ENCODE measurements at regions not wholly inside any gene's neighbourhood (a gene's known extent, or its start where the extent isn't known, plus 50 kb on each side); places are given as distances from the start of the nearest gene placed in this dataset.

- Histone ChIP-seq H3K4me2 (ENCODE audit: control insufficient read depth, extremely low read depth, insufficient read depth, low read depth, low read length) (no peak overlapping the region), H3K27ac (ENCODE audit: control insufficient read depth, insufficient read depth, low read length) (no peak overlapping the region), H3K9me1 (ENCODE audit: control insufficient read depth, extremely low read depth, insufficient read depth, low read length) (no peaks in the 10 kb centered on the region), H3K9me3 (ENCODE audit: control insufficient read depth, low read depth, low read length) (no peaks in the 10 kb centered on the region), H3K27me3 (ENCODE audit: control insufficient read depth, extremely low read depth, insufficient read depth, low read length) (no peaks in the 10 kb centered on the region), H3K9ac (ENCODE audit: control insufficient read depth, extremely low read depth, insufficient read depth, low read length) (no peak overlapping the region), H4K20me1 (ENCODE audit: control insufficient read depth, extremely low read depth, insufficient read depth, low read length) (no peaks in the 10 kb centered on the region), H3K4me1 (ENCODE audit: control insufficient read depth, extremely low read depth, insufficient read depth, low read length) (no peaks in the 10 kb centered on the region), H3K36me3 (ENCODE audit: control insufficient read depth in 2 of 2, extremely low read depth in 1 of 2, insufficient read depth in 2 of 2, low read length in 2 of 2) (no peaks in the 10 kb centered on the region), H3K4me3 (ENCODE audit: control insufficient read depth in 2 of 3, extremely low read depth in 1 of 3, insufficient read depth in 2 of 3, low read depth in 1 of 3, low read length in 3 of 3) (no peak overlapping the region), H2AFZ (ENCODE audit: control insufficient read depth, low read length) (no peak overlapping the region), H3K79me2 (ENCODE audit: control insufficient read depth, insufficient read depth, low read length) (no peaks in the 10 kb centered on the region)
- TF ChIP-seq, protein P1, sequence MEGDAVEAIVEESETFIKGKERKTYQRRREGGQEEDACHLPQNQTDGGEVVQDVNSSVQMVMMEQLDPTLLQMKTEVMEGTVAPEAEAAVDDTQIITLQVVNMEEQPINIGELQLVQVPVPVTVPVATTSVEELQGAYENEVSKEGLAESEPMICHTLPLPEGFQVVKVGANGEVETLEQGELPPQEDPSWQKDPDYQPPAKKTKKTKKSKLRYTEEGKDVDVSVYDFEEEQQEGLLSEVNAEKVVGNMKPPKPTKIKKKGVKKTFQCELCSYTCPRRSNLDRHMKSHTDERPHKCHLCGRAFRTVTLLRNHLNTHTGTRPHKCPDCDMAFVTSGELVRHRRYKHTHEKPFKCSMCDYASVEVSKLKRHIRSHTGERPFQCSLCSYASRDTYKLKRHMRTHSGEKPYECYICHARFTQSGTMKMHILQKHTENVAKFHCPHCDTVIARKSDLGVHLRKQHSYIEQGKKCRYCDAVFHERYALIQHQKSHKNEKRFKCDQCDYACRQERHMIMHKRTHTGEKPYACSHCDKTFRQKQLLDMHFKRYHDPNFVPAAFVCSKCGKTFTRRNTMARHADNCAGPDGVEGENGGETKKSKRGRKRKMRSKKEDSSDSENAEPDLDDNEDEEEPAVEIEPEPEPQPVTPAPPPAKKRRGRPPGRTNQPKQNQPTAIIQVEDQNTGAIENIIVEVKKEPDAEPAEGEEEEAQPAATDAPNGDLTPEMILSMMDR (optimal IDR thresholded peaks at IDR 0.05 in 1 of 3, IDR thresholded peaks at IDR 0.05 in 1 of 3, conservative IDR thresholded peaks at IDR 0.05 in 1 of 3; ENCODE audit: extremely low read depth in 1 of 3, insufficient read depth in 2 of 3, low read length in 3 of 3) = no peak
- TF ChIP-seq EZH2 (IDR thresholded peaks at IDR 0.05; ENCODE audit: low read length) = no peak
- DNase-seq (ENCODE audit: low read depth, low spot score) (no peak), FAIRE-seq (no peak)
- dilution Hi-C loops (cut with MboI; ENCODE audit: extremely low pct_ligation_motif_present, low sequenced_read_pairs) = no loop called here
Measured at GRCh38 chr19:33962161-33962560, 165.5 kb downstream of the KCTD15 start.

- no peaks in the 10 kb centered on the region for H3K79me2 ChIP-seq (ENCODE audit: control insufficient read depth, insufficient read depth, low read length)
- no peaks in the 10 kb centered on the region for H3K36me3 ChIP-seq (ENCODE audit: control insufficient read depth in 2 of 2, extremely low read depth in 1 of 2, insufficient read depth in 2 of 2, low read length in 2 of 2)
- FAIRE-seq = no peak
- H4K20me1 ChIP-seq (ENCODE audit: control insufficient read depth, extremely low read depth, insufficient read depth, low read length) = no peaks in the 10 kb centered on the region
- no peaks in the 10 kb centered on the region for H3K27me3 ChIP-seq (ENCODE audit: control insufficient read depth, extremely low read depth, insufficient read depth, low read length)
- no peaks in the 10 kb centered on the region for H3K9me1 ChIP-seq (ENCODE audit: control insufficient read depth, extremely low read depth, insufficient read depth, low read length)
- no peak for DNase-seq (ENCODE audit: low read depth, low spot score)
- no peaks in the 10 kb centered on the region for H3K9me3 ChIP-seq (ENCODE audit: control insufficient read depth, low read depth, low read length)
- H3K9ac ChIP-seq (ENCODE audit: control insufficient read depth, extremely low read depth, insufficient read depth, low read length) = no peak overlapping the region
- no peaks in the 10 kb centered on the region for H3K4me1 ChIP-seq (ENCODE audit: control insufficient read depth, extremely low read depth, insufficient read depth, low read length)
- H3K4me3 ChIP-seq (ENCODE audit: control insufficient read depth in 2 of 3, extremely low read depth in 1 of 3, insufficient read depth in 2 of 3, low read depth in 1 of 3, low read length in 3 of 3) = no peak overlapping the region
- TF ChIP-seq, protein P1 (optimal IDR thresholded peaks at IDR 0.05 in 1 of 3, IDR thresholded peaks at IDR 0.05 in 1 of 3, conservative IDR thresholded peaks at IDR 0.05 in 1 of 3; ENCODE audit: extremely low read depth in 1 of 3, insufficient read depth in 2 of 3, low read length in 3 of 3) = no peak
- TF ChIP-seq EZH2 (IDR thresholded peaks at IDR 0.05; ENCODE audit: low read length) = no peak
- H3K4me2 ChIP-seq (ENCODE audit: control insufficient read depth, extremely low read depth, insufficient read depth, low read depth, low read length) = no peak overlapping the region
- H3K27ac ChIP-seq (ENCODE audit: control insufficient read depth, insufficient read depth, low read length) = no peak overlapping the region
- dilution Hi-C loops (cut with MboI; ENCODE audit: extremely low pct_ligation_motif_present, low sequenced_read_pairs) = no loop called here
- H2AFZ ChIP-seq (ENCODE audit: control insufficient read depth, low read length) = no peak overlapping the region
Measured at GRCh38 chr19:33963514-33963913, 166.8 kb downstream of the KCTD15 start.
